ENCODE measurements at regions not wholly inside any gene's neighbourhood (a gene's known extent, or its start where the extent isn't known, plus 50 kb on each side); places are given as distances from the start of the nearest gene placed in this dataset.

DNA sequence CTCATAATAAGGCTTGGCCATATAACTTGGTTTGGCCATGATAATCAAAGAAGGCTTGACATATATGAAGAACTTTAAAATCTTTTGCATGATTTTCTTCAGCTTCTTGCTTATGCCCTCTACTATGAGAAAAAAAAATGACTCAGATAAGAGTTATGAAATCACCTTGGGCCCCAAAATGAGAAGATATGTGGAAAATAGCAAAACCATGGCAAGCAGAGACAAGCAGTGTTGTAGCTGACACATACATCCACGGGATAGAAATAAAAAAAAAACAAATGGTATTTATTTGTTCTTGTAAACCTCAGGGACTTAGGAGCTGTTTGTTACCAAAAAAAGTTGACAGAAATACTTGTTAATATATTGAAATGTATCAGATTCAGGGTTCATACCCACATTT lies 614.8 kb upstream of the BCHE start:
- H3K27me3 ChIP-seq (replicated peaks in 1 of 4; ENCODE audit: control extremely low read depth in 1 of 4, control insufficient read depth in 3 of 4, insufficient read depth in 4 of 4, low read length in 3 of 4), result no peaks in the 10 kb centered on the region
- no peak for DNase-seq
- H3K4me2 ChIP-seq (replicated peaks; ENCODE audit: low read depth, low read length, poor library complexity, severe bottlenecking), result no peak overlapping the region
- no peak overlapping the region for H3K27ac ChIP-seq (ENCODE audit: low read length in 2 of 2)
- CTCF ChIA-PET, result no interaction called here
- POLR2A ChIA-PET, result no interaction called here
- no peaks in the 10 kb centered on the region for H3K79me2 ChIP-seq (ENCODE audit: control insufficient read depth, insufficient read depth, low read length)
- H3K9me3 ChIP-seq (ENCODE audit: control extremely low read depth in 1 of 3, control insufficient read depth in 2 of 3, insufficient read depth in 1 of 3, low read length in 2 of 3), result peaks cover 0 to 1% (median 0%) of the 10 kb centered on the region in 3 donors
- H3K9ac ChIP-seq (ENCODE audit: low read length), result no peak overlapping the region
- H4K20me1 ChIP-seq (ENCODE audit: control insufficient read depth, insufficient read depth, low read length, poor library complexity, severe bottlenecking), result no peaks in the 10 kb centered on the region
- no peaks in the 10 kb centered on the region for H3K27me3 Mint-ChIP-seq
- intact Hi-C loops (cut with micrococcal nuclease), result no loop called here
- no peaks in the 10 kb centered on the region for H3K4me1 Mint-ChIP-seq
- no peaks in the 10 kb centered on the region for H3K36me3 ChIP-seq (replicated peaks in 1 of 2; ENCODE audit: control extremely low read depth in 1 of 2, control insufficient read depth in 1 of 2, extremely low read depth in 1 of 2, insufficient read depth in 2 of 2, low read length in 1 of 2)
- H3K9me3 Mint-ChIP-seq (ENCODE audit: insufficient read depth), result peaks cover 8% of the 10 kb centered on the region
- H3K4me3 Mint-ChIP-seq, result no peak overlapping the region
- no CpG with 5 or more reads among the region's 1 CpG for WGBS (ENCODE audit: insufficient coverage)
- no peak overlapping the region for H2AFZ ChIP-seq (ENCODE audit: insufficient read depth, low read depth, low read length, poor library complexity, severe bottlenecking)
- H3K4me3 ChIP-seq (ENCODE audit: control extremely low read depth in 1 of 5, extremely low read depth in 1 of 5, insufficient read depth in 1 of 5, low read depth in 2 of 5, low read length in 4 of 5), result no peak overlapping the region
- H3K4me1 ChIP-seq (ENCODE audit: control insufficient read depth in 2 of 2, insufficient read depth in 2 of 2, low read length in 2 of 2), result no peaks in the 10 kb centered on the region
- H3K27ac Mint-ChIP-seq, result no peak overlapping the region
- no peak for ATAC-seq (ENCODE audit: low read depth)
- TF ChIP-seq EZH2 (IDR thresholded peaks at IDR 0.05; ENCODE audit: borderline replicate concordance, insufficient read depth, low read depth, low read length, poor library complexity, severe bottlenecking), result no peak
- TF ChIP-seq, protein P1, sequence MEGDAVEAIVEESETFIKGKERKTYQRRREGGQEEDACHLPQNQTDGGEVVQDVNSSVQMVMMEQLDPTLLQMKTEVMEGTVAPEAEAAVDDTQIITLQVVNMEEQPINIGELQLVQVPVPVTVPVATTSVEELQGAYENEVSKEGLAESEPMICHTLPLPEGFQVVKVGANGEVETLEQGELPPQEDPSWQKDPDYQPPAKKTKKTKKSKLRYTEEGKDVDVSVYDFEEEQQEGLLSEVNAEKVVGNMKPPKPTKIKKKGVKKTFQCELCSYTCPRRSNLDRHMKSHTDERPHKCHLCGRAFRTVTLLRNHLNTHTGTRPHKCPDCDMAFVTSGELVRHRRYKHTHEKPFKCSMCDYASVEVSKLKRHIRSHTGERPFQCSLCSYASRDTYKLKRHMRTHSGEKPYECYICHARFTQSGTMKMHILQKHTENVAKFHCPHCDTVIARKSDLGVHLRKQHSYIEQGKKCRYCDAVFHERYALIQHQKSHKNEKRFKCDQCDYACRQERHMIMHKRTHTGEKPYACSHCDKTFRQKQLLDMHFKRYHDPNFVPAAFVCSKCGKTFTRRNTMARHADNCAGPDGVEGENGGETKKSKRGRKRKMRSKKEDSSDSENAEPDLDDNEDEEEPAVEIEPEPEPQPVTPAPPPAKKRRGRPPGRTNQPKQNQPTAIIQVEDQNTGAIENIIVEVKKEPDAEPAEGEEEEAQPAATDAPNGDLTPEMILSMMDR (IDR thresholded peaks at IDR 0.05), result no peak

DNA sequence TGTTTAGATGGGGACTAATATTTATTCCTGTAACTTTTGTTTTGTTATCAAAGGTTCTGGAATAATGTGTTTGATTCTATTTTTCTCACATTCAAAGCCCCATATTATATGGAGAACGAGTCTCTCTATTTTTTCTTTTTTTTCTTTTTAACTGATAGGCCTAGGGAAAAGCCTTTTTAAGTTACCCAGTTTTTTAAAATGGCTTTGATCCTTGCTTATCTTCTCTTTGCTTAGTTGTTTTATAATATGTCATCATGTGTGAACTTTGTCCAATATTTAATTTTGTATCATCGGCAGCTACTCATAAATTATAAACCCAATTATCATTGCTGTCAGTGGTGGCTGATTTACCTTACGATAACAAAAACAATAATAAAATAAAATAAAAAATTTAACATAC lies 610.3 kb upstream of the BCHE start:
- ATAC-seq (ENCODE audit: low read depth) (no peak), DNase-seq (no peak)
- CTCF ChIA-PET, result no interaction called here
- H3K9me3 ChIP-seq (ENCODE audit: control extremely low read depth in 1 of 3, control insufficient read depth in 2 of 3, insufficient read depth in 1 of 3, low read length in 2 of 3), result peaks cover 0 to 8% (median 2%) of the 10 kb centered on the region in 3 donors
- H3K27me3 Mint-ChIP-seq, result no peaks in the 10 kb centered on the region
- H3K4me2 ChIP-seq (replicated peaks; ENCODE audit: low read depth, low read length, poor library complexity, severe bottlenecking), result no peak overlapping the region
- intact Hi-C loops (cut with micrococcal nuclease), result no loop called here
- no CpG with 5 or more reads among the region's 3 CpGs for WGBS (ENCODE audit: insufficient coverage)
- H3K4me1 ChIP-seq (ENCODE audit: control insufficient read depth in 2 of 2, insufficient read depth in 2 of 2, low read length in 2 of 2), result no peaks in the 10 kb centered on the region
- H3K36me3 ChIP-seq (replicated peaks in 1 of 2; ENCODE audit: control extremely low read depth in 1 of 2, control insufficient read depth in 1 of 2, extremely low read depth in 1 of 2, insufficient read depth in 2 of 2, low read length in 1 of 2), result no peaks in the 10 kb centered on the region
- no peaks in the 10 kb centered on the region for H3K27me3 ChIP-seq (replicated peaks in 1 of 4; ENCODE audit: control extremely low read depth in 1 of 4, control insufficient read depth in 3 of 4, insufficient read depth in 4 of 4, low read length in 3 of 4)
- H3K9me3 Mint-ChIP-seq (ENCODE audit: insufficient read depth), result peaks cover 3% of the 10 kb centered on the region
- H2AFZ ChIP-seq (ENCODE audit: insufficient read depth, low read depth, low read length, poor library complexity, severe bottlenecking), result no peak overlapping the region
- no peak overlapping the region for H3K27ac ChIP-seq (ENCODE audit: low read length in 2 of 2)
- H3K4me3 ChIP-seq (ENCODE audit: control extremely low read depth in 1 of 5, extremely low read depth in 1 of 5, insufficient read depth in 1 of 5, low read depth in 2 of 5, low read length in 4 of 5), result no peak overlapping the region
- TF ChIP-seq EZH2 (IDR thresholded peaks at IDR 0.05; ENCODE audit: borderline replicate concordance, insufficient read depth, low read depth, low read length, poor library complexity, severe bottlenecking), result no peak
- TF ChIP-seq, protein P1 (IDR thresholded peaks at IDR 0.05), result no peak
- POLR2A ChIA-PET, result no interaction called here
- no peak overlapping the region for H3K4me3 Mint-ChIP-seq
- H3K9ac ChIP-seq (ENCODE audit: low read length), result no peak overlapping the region
- H3K79me2 ChIP-seq (ENCODE audit: control insufficient read depth, insufficient read depth, low read length), result no peaks in the 10 kb centered on the region
- no peak overlapping the region for H3K27ac Mint-ChIP-seq
- no peaks in the 10 kb centered on the region for H3K4me1 Mint-ChIP-seq
- H4K20me1 ChIP-seq (ENCODE audit: control insufficient read depth, insufficient read depth, low read length, poor library complexity, severe bottlenecking), result no peaks in the 10 kb centered on the region
